ENCODE measurements at regions not wholly inside any gene's neighbourhood (a gene's known extent, or its start where the extent isn't known, plus 50 kb on each side); places are given as distances from the start of the nearest gene placed in this dataset.

DNA sequence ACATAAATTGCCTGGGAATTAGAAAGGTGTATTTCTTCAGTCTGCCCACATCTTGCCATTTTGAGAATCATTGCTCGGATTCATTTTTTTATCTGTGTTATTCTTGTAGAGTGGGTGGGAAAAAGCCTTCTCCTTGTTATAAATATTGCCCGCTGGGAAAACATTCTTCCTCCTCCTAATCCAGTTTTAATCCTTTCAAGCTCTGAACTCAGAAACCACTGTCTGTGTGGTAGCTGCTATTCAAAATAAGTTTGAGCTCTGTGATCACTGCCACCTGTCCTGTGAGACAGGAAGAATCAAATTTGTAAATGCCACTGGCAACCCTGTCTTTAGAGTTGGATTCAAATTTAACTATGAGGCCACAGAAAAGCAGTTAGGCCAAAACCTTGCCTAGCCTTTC, 1875.2 kb upstream of the PIK3C3 start:
- DNase-seq: no peak

DNA sequence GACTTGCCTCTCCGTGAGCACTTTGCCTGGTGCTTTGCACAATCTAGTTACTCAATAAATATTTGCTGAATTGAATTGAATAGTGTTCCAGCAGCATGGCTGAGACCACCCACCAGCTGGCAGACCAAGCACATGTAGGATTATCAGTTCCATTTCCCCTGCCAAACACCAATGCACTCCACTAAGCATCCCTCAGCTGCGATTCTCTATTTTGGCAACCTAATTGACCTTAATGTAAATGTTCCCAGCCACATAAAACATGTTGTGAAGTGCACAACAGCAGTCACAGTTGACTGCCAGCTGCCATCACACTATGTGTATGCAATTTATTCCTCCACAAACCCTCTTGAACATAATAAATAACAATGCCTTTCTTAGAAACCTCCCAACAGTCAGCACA, 1879.4 kb upstream of the PIK3C3 start:
- DNase-seq: no peak

DNA sequence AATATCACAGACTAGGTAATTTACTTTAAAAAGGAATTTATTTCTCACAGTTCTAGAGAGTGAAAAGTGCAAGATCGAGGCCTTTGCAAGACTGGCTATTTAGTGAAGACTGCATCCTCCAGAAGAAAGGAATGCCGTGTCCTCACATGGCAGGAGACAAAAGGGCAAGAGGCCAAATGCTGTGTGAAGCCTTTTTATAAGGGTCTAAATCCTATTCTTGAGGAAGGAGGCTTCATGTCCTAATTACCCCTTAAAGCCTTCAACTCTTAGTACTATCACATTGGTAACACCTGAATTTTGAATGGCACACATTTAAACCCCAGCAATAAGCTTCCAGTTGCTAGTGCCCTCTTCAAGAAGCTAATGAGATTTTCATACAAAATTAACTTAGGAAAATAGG, 1882.3 kb upstream of the PIK3C3 start:
- no peak for DNase-seq

DNA sequence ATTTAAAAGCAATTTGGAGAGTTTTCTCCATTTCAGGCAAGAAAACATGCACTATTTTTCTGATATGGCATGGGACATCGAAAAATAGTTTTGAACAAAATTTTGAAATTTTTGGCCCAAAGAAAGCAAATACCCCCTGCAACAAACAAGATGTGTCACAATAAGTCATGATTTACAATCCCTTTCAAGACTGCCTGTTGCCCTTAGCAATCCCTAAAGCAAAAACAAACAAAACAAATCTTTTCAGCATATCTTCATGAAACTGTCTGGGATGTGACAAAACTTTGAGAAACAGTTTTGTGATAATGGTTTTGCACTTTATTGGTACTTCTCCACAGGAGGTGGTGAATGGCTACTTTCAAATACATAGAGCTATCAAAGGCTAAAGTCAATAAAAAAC, 1888.7 kb upstream of the PIK3C3 start:
- DNase-seq: no peak

DNA sequence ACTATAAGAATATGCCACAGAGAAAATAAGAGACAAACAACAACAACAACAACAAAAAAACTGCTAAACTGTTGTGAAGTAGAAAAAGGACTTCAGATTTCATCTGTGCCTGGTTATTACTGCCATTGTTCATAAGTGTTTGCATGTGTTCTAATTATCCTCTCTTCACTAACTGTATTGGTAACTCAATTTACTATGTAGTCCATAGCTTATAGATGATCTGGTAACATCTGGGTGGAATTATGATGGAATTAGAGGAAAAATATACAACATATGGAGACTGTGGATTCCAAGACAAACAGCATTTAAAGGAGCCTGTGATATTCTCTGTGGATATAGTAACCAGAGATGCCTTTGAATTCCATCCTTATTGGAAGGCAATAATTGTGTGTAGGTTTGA, 1891.5 kb upstream of the PIK3C3 start:
- DNase-seq: no peak

DNA sequence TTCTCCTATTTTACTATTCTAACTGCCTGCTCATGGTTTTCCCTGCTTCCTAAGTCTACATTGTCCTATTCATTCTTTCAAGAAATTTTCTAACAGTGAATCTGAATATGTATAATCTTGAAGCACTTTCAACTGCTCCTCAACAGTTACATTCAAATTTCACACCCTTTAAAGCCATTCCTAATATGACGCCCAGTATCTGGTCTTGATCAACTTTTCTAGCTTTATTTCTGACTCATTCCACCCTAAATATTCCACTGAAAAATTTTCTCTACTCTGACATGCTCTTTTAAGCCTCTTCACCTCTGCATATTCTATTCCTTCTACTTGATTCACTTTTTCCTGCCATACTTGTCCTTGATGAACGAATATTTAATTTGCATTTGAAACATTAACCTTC, 1893.9 kb upstream of the PIK3C3 start:
- DNase-seq: no peak

DNA sequence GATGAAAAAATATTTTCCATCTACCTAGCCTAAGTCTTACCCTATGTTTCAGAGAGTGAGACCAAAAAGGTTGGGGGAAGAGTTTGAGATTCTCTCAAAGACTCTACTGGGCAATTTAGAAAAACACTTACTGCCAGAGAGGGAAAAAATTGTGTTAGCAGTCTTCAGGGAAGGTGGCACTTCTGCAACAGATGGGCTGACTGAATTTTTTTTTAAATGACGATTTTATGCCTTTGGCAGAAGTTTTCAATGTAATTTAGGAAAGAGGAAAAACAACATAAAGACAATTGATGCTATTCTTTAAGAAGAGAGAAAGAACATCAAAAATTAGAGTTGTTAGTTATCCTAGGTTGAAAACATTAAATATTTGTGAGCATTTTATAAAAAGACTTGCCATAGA, 1894.5 kb upstream of the PIK3C3 start:
- DNase-seq: no peak

DNA sequence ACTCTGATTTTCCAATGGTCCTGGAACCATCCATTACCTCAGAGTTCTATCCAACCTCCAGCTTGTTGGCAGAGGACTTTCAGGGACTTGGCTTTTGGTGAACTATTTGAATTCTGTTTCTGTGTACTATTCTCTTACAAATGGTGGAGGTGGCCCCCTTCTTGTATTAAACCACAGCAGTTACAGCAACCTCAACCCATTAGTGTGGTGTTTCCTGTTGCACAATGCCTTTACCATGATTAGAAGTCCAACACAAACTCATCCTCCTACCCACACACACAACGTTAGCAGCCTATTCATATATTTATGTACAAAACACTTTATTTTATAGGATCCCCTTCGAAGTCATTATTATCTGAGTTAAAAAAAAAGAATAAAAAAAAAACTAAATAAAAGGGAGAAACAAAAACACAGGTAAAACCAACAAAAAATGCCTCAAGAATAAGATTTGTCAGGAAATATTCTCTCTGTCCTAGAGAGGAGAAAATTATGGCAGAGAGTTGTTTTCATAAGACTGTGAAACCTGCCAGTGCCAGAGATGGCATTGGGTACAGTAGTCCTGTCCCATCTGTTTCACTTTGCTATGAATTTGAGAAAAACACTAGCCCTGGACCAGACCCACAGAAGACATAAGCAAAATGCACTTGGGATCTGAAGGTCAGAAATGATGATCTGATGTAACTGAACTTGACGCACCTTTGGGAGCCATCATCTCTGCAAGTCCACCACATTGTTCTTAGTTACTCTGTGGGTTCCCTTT, 1896.0 kb upstream of the PIK3C3 start:
- DNase-seq: no peak

DNA sequence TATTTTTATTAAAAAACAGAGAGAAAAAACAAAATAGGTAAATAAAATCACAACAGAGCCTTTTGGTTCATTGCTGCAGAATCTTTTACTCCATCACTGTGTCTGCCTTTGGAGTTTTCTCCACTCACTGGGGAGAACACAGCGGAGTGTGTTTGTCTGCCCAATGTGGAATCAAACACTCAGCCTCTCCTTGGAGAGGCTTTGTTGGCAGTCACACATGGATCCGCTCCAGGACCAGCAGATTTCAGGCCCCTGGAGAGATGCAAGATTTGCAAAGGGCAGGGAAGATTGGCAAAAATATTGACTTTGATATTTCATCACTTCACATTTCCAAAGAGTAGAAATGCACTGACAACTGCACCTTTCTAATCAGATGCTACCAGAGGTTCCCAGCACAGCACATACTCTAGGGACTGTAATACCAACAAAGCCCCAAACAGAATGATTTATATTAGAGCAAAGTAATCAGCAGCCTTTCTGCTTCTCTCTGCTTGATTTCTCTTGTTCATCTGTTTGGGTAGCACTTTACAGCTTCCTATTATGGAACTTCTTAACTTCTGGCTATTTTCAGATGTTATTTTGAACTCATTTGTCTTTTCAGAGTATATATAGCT, 1898.8 kb upstream of the PIK3C3 start:
- DNase-seq: no peak

DNA sequence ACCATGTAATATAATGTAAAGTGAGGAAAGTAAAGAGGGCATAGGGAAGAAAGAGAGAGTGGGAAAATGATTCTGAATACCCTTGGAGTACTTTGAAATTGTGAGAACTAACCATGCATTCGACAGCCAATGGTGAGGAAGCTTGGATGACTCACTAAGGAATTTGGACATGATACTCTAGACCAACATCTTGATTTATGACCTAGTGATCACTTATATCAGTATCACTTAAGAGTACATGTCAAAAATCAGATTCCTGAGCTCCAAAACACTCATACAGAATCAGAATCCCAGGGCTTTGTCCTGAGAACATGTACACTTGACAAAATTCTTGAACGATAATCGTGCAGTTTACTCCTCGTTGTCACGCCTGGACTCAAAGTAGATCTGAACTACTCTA, 1899.8 kb upstream of the PIK3C3 start:
- DNase-seq: no peak

DNA sequence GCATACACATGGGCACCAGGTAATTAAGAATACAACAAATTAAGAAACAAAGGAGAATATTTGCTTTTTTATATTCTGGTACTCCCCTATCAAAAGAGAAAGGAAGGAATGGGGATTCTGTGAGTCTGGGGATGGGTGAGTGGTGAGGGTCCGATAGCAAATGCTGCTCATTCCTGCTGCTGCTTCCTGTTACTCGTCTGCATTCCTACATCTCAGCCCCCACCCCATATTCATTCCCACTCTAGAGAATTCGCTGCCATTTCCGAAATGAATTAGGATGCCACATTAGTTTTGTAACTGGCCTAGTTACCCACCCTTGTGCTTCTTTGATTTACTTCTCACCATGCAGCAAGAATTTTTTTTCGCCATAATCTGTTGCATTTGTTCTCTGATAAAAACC, 1905.3 kb upstream of the PIK3C3 start:
- no peak for DNase-seq

DNA sequence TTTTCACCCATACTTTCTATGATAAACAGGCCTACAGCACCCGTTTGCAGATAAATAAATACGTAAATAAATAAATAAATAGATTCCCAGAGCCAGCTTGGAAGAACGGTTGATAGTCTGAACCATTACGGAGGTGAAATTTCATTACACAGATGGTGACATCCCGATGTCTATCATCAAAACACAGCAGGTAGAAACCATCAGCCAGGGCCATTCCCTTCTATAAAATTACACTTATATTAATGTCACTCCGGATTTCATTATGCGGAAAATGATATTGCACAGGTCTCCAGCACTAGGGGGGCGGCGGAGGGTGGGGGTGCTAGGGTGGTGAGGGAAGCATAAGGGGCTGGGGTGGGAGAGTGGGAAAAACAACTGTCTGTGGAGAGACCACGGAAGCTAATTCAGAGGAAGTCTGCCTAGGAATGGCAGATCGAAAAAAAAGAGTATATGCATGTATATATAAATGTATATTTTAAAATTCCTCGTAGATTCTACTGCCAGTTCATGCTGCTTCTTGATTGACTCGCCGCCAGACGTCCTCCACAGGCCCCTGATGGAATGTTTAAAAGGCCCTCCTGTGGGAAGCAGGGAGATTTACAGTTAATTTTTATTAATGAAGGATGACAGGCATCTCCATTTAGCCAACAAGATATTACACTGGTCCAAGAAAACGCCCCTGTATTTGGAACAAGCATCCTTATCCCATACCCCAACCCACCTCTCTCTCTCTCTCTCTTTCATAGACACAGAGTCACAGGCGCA, 1906.0 kb upstream of the PIK3C3 start:
- no peak for DNase-seq

DNA sequence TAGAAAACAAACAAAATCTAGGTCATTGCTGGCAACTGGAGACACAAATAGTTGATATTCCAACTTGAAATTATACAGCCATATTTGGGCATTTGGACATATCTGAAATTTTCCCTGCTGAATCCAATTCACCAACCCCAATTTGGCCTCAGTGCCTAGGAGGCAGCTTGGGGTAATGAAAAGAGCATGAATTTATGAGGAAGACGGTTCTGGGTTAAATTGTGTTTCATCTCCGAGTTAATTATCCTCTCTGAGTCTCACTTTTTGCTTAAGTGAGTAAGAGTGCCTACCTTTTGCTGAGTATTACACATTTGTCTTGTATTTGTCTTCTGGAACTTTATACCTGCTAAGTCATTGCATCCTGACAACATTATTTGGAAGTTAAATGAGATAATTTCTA, 1906.8 kb upstream of the PIK3C3 start:
- DNase-seq: no peak

DNA sequence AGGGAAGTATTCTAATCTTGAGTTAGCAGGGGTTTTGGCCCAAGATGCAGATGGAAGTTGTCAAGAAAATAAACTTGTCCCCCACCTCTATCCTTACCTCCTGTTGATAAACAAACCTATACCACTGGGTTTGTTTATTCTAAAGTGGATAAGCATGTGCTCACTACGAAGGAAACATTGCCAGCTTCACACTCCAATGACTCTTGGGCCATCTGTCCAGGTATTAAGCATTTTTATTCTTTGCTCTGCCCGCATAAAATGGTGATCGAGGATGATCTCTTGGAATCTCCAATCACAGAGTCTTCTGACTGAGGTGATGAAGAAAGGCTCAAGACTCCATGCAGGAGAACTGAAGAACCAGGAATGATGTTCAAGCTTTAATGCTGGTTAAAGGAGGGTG, 1908.4 kb upstream of the PIK3C3 start:
- no peak for DNase-seq

DNA sequence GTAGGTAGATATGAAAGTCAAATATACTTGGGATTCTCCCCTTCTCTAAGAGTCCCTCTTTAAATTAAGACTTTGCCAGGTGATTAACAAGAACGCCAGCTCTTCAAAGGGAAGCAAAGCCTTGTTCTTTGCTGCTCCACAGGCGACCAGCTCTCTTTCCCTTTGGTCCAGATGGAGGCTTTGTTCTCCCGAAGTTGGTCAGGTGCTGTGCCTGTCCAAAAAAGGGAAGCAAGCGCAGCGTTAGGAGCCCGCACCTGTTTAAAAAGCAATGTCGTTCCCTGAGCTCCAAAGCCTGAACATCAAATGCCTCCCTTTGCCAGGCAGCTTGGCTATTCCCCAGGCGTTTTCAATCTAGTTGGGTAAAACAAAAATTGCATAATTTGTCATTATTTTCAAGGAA, 1913.1 kb upstream of the PIK3C3 start:
- no peak for DNase-seq

DNA sequence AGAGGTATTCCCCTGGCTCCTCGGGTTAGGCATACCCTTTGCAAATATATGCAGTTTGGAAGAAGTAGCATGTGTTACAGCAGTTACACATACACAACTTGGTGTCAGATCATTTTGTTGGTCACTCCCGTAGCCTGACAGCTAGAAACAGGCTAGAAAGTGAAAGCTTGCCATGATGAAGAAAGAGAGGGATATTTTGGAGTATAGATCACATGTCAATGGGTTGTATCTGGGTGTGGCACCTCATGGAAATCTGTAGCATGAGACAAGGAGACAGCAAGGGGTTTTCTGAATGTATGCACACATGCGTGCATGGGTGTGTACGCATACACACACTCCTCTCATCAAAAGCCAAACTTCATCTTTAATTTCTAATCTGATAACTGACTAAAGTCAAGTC, 1914.5 kb upstream of the PIK3C3 start:
- DNase-seq: no peak

DNA sequence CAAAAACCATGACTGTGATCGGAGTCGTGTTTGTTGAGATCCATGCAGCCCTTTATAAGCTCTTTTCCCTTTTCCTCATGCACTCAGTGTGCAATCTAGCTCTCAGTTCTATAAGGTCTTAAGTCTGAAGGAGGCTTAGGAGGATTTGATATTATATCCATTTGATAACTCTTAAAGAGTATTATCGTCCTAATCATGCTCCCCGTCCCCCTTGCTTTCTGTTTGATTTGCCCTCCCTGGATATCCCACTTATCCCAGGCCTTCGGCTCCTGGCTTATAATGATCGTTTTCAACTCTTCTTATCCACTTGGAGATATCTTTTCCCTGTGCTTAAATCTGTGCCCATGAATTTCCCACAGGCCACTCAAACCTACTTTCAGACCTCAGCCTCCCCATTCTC, 1917.7 kb upstream of the PIK3C3 start:
- DNase-seq: no peak

DNA sequence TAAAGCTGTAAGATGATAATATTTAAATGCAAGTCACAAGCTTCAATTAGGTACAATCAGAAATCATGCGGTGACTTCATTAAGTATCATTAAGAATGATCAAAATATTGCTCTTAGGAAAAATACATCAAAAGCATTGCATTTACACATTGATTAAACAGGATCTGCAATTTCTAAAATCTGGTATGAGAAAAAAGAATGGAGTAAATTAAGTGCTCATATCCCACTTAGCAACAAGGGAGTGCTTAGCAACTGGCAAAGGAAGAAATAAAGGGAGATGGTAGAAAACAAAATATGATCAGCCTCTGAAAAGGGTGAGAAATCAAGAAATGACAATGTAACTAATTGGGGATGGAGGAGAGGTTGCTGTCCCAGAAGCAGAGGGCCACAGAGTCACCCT, 1918.2 kb upstream of the PIK3C3 start:
- no peak for DNase-seq

DNA sequence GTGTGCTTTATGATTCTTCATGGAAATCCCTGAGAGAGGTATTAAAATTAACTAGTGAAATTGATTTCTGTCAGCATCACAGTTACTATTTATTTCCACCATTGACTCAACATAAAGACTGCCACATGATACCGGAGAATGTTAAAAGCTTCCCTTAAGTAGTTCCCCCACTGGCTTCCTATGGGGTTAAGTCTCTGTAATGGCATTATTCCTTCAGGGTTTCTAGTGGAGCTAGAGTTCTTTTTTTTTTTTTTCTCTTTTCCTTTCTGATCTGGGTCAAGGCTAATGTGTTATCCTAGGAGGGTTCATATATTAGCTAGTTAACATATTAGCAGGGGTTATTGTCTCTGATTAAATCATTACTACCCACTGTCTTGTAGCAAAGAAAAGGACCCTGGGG, 1919.1 kb upstream of the PIK3C3 start:
- no peak for DNase-seq

DNA sequence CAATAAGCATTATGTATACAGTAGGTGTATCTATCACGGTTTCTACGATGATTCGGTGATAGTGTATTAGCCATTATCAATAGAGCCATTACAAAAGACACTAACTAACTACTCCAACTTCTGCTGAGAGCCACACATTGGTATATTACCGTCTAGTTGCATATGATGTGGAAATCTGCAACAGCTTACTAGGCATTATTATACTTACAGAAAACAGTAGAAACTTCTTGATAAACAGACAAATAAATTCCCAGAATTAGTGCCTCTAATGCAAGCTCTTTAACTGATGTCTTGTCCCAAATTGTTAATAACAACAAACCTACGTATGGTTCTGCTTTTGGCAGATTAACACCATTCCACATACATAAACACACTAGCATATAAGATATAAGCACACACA, 1923.0 kb upstream of the PIK3C3 start:
- DNase-seq: no peak

DNA sequence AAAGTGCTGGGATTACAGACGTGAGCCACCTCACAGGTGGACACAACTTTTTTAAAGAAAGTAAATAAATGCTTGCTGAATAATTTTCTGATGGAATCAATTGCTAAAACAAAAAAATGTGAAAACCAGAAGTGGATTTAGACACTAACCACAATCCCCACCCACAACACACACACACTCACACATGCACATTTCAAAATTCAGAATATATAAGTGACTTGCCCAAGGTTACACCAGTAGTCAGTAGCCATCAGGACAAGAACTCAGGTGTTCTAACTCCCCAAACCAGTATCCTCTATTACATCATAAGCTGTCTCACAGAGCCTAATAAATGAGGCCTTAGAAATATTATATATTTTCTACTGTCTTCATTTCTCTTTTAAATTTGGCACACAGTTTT, 1923.6 kb upstream of the PIK3C3 start:
- no peak for DNase-seq

DNA sequence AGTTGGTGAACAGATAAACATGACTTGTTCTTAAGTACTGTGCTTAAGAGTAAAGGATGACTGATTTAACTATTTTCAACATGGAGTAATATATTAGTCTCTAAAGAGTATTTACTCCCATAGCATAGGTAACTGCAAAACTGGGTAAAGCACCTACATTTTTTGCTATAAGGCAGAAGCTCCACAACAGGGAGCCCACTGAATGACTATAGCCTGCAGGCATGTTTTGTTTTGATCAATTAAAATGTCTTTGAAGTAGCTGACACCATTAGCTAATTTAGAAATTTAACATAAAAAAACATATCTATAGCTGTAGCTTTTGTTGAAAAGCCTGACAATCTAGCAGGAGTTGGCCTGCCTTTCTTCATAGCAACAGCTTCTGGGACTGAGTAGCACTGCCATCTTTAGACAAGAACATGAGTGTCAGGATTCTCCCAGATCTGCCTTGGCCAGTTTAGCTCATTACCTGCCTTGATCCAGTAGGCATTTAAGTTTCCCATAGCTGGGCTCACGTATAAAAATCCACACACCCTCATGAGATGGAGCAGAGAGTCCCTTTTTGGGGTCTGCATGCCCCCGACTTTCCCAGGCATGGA, 1935.1 kb upstream of the PIK3C3 start:
- no peak for DNase-seq

DNA sequence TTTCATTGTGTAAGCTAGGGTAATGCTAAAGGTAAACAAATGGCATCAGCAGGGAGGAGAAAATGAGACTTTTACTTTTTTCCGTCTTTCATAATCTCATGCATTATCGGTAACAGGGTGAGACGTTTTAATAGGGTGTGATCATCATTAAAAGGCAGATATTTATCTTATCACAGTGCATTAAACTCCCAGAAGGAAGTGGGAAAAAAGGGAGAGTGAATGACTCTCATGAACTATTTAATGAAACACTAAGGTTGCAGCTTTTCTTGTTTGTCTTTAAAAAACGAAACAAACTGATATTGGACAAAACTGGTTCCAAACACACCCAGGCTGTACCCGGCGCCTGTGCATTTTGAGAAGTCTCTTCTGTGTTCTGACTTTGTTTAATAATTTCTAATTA, 1936.8 kb upstream of the PIK3C3 start:
- DNase-seq: no peak

DNA sequence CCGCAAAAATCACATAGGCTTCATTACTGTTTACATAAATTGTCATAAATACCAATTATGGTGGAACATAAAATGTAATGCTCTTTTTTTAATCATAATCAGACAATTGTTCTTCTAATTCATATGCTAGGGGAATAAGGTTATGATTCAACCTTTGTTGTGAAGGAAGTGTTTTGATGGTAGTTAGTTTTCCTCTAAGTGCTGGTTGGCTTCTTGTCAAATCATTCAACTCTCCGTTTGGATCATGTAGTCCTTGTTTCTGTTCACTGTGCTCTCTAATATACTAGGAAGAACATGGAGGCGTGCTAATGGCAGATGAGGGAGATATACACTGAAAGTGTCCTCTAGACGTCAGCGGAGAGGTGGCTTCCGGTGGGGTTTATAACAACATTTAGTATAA, 1938.0 kb upstream of the PIK3C3 start:
- DNase-seq: no peak
